GM06990 (cell line): ENCODE measurements at regions not wholly inside any gene's neighbourhood (a gene's known extent, or its start where the extent isn't known, plus 50 kb on each side); places are given as distances from the start of the nearest gene placed in this dataset.

Source experiments
- DNase-seq: peaks from one replicate; pipeline ENCODE4 v3.0.0-alpha.2; 2011; ENCODE audit not compliant: insufficient read length; ENCODE audit errors: extremely low read depth
- H3K27me3 ChIP-seq: replicated peaks from 2 replicates; pipeline ENCODE4 v1.6.0; 2011; ENCODE audit warnings: low read length; ENCODE audit not compliant: control insufficient read depth, insufficient read depth
- H3K36me3 ChIP-seq: 2 replicates; pipeline ENCODE4 v1.5.1; 2011; ENCODE audit warnings: low read length; ENCODE audit not compliant: control insufficient read depth, insufficient read depth
- H3K4me3 ChIP-seq: replicated peaks from 2 replicates; pipeline ENCODE4 v1.5.1; 2011; ENCODE audit warnings: low read depth, mild to moderate bottlenecking, control low read depth, low read length
- TF ChIP-seq, protein P1 (sequence below): IDR thresholded peaks from 2 replicates; pipeline ENCODE4 v1.5.1; 2011; ENCODE audit warnings: low read length, control low read depth, mild to moderate bottlenecking, inconsistent platforms; ENCODE audit not compliant: insufficient read depth, poor library complexity, severe bottlenecking

DNA sequence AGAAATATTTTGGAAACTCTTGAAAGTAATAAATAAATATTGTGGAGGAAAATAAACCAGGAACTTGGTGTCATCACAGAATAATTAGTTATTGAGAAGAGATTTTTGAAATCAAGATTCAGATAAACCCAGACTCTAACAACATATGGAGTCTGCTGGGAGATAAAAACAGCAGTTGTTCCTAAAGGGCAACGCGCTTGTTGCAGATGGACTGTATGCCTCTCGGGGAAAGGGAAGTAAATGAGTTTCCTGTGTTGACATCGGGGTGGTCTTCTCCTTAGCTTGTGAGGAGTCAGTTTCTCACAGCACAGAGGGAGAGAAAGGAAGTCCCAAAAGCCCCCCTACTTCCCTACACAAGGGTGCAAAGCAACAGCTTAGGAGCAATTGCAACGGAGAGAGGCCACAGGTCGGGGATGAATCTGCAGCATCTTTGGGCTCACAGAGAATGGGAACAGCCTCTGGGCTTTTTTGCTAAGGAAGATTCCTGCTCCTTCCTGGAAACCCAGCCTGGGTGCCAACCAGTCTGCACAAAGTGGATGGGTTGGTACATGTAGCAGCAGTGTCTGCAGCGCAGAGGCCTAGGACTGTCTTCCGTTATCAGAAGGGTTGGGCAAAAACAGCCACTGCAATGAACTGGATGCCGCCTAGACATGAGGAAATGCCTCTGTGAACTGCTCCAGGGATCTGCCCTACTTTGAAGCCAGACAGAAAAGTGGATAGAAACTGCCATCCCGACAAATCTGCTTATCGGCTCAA is 603.0 kb upstream of the NRSN1 start:
- Histone ChIP-seq H3K4me3 (no peak overlapping the region), H3K27me3 (no peaks in the 10 kb centered on the region), H3K36me3 (no peaks in the 10 kb centered on the region)
- no peak for DNase-seq
- TF ChIP-seq, protein P1, sequence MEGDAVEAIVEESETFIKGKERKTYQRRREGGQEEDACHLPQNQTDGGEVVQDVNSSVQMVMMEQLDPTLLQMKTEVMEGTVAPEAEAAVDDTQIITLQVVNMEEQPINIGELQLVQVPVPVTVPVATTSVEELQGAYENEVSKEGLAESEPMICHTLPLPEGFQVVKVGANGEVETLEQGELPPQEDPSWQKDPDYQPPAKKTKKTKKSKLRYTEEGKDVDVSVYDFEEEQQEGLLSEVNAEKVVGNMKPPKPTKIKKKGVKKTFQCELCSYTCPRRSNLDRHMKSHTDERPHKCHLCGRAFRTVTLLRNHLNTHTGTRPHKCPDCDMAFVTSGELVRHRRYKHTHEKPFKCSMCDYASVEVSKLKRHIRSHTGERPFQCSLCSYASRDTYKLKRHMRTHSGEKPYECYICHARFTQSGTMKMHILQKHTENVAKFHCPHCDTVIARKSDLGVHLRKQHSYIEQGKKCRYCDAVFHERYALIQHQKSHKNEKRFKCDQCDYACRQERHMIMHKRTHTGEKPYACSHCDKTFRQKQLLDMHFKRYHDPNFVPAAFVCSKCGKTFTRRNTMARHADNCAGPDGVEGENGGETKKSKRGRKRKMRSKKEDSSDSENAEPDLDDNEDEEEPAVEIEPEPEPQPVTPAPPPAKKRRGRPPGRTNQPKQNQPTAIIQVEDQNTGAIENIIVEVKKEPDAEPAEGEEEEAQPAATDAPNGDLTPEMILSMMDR = no peak

DNA sequence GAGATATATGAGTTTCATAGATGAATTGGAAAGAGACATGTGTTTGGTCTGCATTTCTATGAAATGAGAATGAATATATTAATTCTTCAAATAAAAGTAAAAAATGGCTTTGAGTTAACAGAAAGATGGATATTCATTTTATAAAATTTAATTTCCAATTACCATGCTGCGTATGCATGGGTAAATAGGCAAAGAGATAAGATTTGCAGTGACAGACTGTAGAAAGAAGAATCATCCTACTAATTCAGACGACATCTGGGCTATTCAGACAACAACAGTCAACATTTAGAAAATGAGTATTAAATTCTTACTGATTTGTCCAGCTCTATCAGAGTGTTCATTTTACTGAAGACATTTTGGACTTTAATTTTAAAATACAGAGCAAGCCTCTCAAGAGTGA is 602.2 kb upstream of the NRSN1 start:
- no peak for DNase-seq
- Histone ChIP-seq H3K36me3 (no peaks in the 10 kb centered on the region), H3K4me3 (no peak overlapping the region), H3K27me3 (no peaks in the 10 kb centered on the region)
- TF ChIP-seq, protein P1 = no peak

DNA sequence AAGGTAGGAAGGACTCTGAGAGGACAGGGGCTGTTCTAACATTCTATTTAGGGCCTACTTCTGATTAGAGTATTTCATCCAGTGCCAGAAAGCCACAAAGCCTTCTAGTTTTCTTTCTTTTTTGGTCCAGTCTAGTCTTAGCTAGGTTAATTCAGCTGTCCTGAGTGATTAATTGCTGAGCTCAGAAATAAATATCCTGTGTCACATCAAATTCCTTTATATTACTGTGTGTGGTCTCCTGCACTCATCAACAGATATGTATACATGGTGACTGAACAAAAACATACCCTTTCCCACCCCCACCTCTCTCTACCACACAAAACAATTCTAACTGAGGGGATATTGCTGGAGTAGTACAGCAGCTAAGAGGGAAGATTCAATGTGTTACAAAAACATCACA is 601.5 kb upstream of the NRSN1 start:
- TF ChIP-seq, protein P1 = no peak
- no peaks in the 10 kb centered on the region for H3K36me3 ChIP-seq
- DNase-seq = no peak
- H3K4me3 ChIP-seq = no peak overlapping the region
- H3K27me3 ChIP-seq = no peaks in the 10 kb centered on the region

DNA sequence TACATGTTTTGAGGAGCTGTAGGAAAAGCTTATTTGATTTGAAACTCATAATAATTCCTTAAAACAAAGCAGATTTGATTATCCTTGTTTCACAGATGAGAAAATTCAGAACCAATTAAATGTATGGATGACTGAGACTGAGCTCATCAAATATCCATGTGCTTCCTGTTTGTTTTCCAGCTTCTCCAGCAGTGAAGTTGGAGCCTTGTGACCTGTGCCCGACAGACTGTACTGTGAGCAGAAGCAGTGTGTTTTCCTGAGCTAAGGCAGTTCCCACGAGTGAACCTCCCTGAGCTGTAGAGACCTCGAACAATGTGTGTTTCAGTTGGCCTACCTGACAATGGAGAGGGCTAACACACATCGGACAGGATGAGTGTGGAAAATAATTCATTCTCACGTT is 599.5 kb upstream of the NRSN1 start:
- no peaks in the 10 kb centered on the region for H3K36me3 ChIP-seq
- TF ChIP-seq, protein P1 = no peak
- DNase-seq = no peak
- H3K4me3 ChIP-seq = no peak overlapping the region
- H3K27me3 ChIP-seq = no peaks in the 10 kb centered on the region

DNA sequence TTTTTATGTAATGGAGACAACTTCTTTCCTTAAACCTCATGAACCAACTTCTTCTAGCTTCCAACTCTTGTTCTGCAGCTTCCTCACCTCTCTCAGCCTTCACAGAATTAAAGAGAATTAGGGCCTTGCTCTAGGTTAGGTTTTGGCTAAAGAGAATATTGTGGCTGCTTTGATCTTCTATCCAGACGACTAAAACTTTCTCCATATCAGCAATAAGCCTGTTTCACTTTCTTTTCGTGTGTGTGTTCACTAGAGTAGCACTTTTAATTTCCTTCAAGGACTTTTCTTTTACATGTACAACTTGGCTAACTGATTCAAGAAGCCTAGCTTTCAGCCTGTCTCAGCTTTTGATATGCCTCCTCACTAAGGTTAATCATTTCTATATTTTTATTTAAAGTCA is 596.1 kb upstream of the NRSN1 start:
- no peak overlapping the region for H3K4me3 ChIP-seq
- no peaks in the 10 kb centered on the region for H3K27me3 ChIP-seq
- no peak for DNase-seq
- TF ChIP-seq, protein P1 = no peak
- no peaks in the 10 kb centered on the region for H3K36me3 ChIP-seq

DNA sequence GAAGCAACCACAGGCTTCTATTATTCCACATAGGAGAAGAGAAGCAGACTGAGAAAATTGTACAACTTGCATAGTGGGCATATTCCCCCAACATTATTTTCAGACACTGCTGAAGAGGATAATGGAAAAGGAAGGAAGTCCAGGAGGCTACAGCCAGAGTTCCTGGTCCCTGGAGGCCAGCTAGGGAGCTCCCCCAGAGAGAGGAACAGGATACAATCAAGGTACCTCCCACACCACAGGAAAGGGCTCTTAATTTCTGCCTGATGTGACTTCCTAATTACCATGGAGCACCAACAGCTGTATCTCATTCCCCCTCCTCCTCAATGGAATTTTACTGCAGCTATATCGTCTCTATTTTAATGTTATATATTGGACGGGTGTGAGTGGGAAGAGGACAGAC is 594.3 kb upstream of the NRSN1 start:
- Histone ChIP-seq H3K4me3 (no peak overlapping the region), H3K27me3 (no peaks in the 10 kb centered on the region), H3K36me3 (no peaks in the 10 kb centered on the region)
- no peak for DNase-seq
- TF ChIP-seq, protein P1 = no peak
